HG02571 (cell line): ENCODE measurements at regions not wholly inside any gene's neighbourhood (a gene's known extent, or its start where the extent isn't known, plus 50 kb on each side); places are given as distances from the start of the nearest gene placed in this dataset.

Source experiments
- ATAC-seq: cut with Tn5 transposase; IDR thresholded peaks from one replicate; pipeline ENCODE4 v1.9.1; 2021; ENCODE audit warnings: mild to moderate bottlenecking, moderate library complexity; ENCODE audit not compliant: unreplicated experiment

DNA sequence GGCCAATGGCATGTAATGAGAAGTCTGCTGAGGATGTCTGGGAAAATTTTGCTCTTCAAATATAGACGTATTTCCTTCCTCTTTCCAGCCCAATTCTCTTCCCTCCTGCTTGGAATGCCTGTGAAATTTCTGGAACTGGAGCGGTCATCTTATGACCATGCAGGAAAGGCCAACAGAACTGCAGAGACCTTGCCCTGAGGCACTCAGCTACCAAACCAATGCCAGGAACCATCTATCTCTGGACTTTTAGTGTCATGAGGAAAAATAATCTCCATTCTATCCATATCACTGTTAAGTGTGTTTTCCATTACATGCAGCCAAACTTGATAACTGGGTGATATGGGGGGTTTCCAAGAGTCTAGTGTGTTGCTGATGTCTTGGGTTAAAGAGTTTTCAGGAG, 363.7 kb downstream of the SLC4A3 start:
- no peak for ATAC-seq

- ATAC-seq: no peak
These were observed 368.0 kb downstream of the SLC4A3 start for GRCh38 chr2:219995399-219995798.

DNA sequence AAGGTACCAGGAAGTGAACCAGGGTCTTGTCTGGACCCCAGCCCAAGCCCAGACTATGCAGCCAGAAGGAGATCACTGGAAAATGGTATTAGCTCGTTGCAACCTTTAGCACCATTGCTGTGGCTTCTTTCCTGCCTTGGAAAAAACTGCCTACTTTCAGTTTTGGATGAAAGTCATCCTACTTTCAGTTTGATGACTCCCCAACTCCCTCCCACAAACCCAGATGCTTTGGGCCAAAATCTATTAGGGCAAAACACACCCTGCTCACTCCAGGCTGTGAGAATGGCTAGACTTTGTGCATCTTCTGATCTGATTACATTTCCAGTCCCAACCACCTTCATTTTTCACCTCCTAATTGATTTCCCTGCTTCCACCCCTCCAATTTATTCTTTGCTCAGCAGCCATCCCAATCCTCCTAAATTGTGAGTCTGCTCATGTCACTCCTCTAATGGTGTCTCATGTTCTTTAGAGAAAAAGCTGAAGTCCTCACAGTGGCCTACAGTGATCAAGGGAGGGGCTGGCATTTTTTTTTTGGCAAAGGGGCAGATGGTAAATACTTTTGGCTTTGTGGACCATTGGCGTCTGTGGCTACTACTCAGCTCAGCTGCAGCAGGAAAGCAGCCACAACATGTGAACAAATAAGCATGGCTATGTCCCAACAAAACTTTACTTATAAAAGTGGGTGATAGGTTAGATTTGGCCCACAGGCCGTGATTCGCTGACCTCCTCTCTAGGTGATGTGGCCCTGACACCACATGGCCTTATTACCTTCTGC, 368.7 kb downstream of the SLC4A3 start:
- no peak for ATAC-seq

DNA sequence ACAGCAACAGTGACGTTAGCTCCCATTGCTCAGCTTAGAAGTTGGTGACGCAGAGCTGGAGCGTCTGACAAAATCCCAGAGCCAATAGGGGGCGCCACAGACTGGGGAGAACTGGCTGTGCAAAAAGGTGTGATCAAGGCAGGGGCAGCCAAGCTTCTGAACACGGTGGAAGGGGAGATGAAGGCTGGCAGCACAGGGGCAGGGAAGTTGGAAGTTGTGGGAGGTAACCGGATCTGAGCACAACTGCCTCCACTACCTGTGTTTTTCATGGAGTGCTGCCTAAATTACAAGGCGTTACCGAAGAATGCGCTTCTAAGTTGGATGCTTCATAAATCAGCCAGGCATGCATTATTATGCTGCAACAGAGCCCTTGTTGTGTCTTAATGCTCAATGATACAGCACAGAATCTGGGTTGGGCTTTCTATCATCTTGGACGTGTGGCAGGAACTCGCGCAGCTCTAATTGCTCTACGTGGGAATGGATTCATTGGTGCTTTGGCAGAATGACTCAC, 370.0 kb downstream of the SLC4A3 start:
- no peak for ATAC-seq

DNA sequence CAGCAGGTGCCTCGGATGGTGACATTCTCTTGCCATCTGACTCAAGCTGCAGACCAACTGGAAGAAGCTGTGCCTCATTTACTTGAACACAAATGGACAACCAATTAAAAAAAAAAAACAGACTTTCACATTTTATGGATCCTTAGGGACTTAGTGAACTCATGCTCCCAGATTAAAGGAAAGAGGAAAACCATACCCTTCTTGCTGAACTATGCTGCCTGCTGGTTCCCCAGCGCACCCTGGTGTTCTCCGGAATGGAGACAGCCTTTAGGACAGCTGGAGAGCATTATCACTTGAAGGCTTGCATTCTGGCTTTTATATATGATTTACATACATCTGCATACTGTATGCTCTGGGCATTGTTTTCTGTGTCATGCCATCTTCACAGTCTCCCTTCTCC, 370.7 kb downstream of the SLC4A3 start:
- no peak for ATAC-seq

DNA sequence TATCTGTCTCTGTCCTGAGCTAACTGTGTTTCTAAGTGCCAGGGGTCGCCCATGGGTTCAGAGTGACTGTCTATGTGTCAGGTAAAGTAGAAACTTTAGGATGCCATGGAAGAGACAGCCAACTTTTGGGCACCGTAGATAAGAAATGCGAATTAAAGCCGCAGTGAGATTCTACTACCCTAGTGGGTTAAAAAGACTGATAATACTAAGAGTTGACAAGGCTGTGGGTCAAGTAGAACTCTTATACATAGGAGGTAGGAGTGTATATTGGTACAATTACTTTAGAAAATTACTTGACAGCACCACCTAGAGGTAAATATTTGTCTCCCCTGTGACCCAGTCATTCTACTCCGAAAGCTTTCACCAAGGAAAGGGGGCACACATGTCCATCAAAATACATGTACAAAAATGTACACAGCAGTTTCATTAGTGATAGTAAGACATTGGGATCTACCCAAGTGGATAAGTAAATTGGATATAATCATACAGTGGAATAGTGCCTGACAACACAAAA, 371.3 kb downstream of the SLC4A3 start:
- no peak for ATAC-seq

DNA sequence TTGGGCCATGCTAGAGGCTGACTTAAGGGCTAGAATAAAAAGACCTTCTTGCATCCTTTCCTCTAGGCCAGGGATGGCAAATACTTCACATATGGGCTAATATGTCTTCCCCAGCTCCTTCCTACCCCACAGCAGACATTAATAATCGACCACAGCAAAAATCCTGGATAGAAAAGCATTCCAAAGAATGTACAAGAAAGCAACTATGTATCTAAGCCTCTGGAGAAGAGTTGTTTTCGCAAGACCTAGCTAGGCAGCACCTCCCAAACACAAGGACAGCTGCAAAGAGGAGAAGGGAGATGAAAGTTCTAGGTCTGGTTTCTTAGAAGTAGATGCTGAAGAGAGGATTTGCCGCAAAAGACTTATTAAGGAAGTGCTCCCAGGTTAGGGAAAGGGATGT, 372.6 kb downstream of the SLC4A3 start:
- ATAC-seq: no peak

GRCh38 chr2:220000586-220000985, 373.2 kb downstream of the SLC4A3 start:
- ATAC-seq: no peak

- no peak for ATAC-seq
These were observed 374.3 kb downstream of the SLC4A3 start for GRCh38 chr2:220001751-220002150.

GRCh38 chr2:220002251-220002650, 374.8 kb downstream of the SLC4A3 start:
- ATAC-seq: no peak

DNA sequence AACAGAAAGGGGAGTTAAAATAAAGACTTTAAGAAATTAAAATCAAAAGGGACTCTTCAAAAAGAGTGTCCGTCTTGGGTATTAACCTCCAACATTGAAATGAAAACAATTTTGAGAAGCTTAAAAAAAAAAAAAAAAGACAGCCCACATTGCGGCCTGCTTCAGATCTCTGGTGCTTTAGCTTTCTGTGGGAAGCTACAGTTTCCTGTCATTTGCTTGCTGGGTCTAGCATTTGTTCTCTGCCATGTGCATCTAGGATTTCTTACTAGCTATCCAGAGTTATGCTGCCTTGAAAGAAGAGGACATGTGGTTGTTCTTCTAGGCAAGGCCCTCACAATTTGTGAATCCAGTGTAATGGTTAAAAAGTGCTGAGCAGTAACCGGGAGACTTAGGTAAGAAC, 375.3 kb downstream of the SLC4A3 start:
- ATAC-seq: no peak

DNA sequence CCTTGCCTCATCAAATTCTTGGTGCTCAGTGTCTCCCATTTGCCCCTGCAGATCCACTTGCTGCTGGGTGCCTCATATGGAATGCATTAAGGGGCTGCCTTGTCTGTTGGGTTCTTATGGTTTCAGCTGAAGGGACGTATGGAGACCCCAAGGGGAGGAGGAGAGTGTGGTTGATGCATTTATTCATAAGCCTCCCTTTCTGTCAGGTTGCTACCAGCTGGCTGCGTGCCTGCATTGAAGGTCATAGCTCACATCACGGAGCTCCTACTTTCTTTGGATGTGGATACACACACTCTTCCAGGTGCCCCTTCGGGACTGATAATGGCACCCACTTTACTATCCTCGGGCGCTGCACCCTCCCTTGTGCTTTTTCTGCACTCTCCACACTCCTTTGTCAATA, 377.9 kb downstream of the SLC4A3 start:
- no peak for ATAC-seq

DNA sequence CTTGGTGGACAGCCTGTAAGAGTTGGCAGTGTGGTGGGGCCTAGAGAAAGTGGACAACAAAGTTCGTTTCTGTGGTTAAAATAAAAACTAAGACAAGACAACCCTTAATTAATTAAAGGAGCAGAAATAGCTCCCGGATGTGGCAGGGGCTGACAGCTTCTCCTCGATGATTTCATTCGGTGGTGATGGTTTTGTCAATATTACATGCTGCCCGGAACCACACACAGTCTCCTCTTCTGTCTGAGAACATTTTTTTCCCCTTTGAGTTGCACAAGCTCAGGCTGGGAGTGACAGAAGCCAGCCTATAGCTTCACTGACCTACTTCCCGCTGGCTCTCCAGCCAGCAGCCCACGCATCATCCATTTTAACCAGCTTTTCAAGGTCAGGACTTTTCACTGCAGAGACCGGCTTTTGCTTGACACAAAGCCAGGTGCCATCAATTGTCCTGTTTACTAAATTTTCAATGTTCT, 378.8 kb downstream of the SLC4A3 start:
- ATAC-seq: no peak

DNA sequence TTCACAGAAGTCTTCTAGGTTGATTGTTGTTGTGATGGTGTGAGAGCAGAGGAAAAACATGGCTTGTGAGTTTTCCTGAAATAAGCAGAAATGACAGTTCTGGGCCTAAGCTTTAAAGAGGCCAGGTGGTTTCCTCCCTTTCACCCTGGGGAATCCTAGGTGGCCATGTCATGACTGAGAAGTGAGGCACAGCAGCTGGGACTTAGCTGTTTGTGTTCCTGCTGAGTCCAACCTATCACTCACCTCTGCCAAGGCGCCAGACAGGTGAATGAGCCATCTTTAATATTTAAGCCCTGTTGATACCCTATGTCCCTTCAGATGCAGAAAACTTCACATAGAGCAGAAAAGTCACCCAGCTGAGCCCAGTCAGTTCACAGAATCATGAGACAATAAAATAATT, 384.4 kb downstream of the SLC4A3 start:
- ATAC-seq: no peak

GRCh38 chr2:220014961-220015360, 387.5 kb downstream of the SLC4A3 start:
- no peak for ATAC-seq

- no peak for ATAC-seq
These were observed 388.1 kb downstream of the SLC4A3 start for GRCh38 chr2:220015576-220015975.

DNA sequence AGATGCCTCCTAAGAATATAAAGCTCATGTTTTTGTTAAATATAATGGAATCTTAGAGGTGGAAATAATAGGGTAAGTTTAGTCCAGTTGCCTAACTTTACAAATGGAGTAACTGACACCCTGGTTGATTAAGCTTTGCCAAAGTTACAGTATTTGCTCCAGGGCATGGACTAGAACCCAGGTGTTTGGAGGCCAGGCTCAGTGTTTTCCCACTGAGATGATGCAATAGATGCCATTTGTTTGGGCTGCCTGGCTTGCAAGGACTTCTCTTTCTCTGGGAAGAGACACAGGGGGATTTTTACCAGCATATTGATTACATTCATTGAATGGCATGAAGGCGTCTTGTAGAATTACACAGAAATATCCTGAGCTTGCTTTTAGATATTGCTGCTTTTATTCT, 397.8 kb downstream of the SLC4A3 start:
- no peak for ATAC-seq

GRCh38 chr2:220029013-220029412, 401.6 kb downstream of the SLC4A3 start:
- ATAC-seq: no peak

- no peak for ATAC-seq
These were observed 406.1 kb downstream of the SLC4A3 start for GRCh38 chr2:220033546-220033945.

- ATAC-seq: no peak
These were observed 407.1 kb downstream of the SLC4A3 start for GRCh38 chr2:220034426-220035130.

DNA sequence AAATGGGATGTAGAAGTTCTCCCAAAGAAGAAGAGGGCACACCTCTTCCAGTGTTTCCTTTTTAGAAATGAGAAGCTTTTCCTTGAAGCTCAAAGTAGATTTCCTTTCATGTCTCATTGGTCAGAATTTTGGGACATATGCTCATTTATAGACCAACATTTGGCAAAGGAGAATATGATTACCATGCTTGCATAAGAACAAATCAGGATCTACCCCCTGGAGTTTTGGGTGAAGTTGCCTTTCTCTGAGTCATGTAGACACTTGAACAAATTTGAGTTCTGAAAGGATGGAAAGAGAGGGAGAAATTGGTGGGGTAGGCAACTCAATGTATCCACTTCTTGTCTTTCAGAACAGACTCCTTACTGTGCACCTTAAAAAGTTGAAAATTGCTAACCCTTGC, 409.0 kb downstream of the SLC4A3 start:
- no peak for ATAC-seq

- no peak for ATAC-seq
These were observed 412.9 kb downstream of the SLC4A3 start for GRCh38 chr2:220040346-220040745.
